SK-N-MC (cell line): ENCODE measurements at regions not wholly inside any gene's neighbourhood (a gene's known extent, or its start where the extent isn't known, plus 50 kb on each side); places are given as distances from the start of the nearest gene placed in this dataset.
A peak's percentile ranks its signal among the peaks of the same experiment; 100 is the strongest.
"Not testable (repeated sequence)": the region's sequence is repeated elsewhere in the genome, so short reads cannot be mapped to it uniquely, and the experiment has no call there.

Experiments used
- DNase-seq: peaks from one replicate; pipeline ENCODE4 v3.0.0-alpha.2; 2011; ENCODE audit warnings: low read depth, low spot score
- H3K27ac ChIP-seq: fragments of 200-600 bp; sonication (generic); 2 replicates; pipeline ENCODE4 v1.5.1; 2016; ENCODE audit warnings: mixed run types
- H3K36me3 ChIP-seq: fragments of 200-600 bp; sonication (generic); 2 replicates; pipeline ENCODE4 v1.6.1; 2017; ENCODE audit warnings: antibody characterized with exemption, low read length, mixed read lengths; ENCODE audit not compliant: insufficient read depth
- H3K4me3 ChIP-seq: fragments of 200-600 bp; sonication (generic); 2 replicates; pipeline ENCODE4 v1.5.1; 2016
- H3K9ac ChIP-seq: fragments of 200-600 bp; sonication (generic); 2 replicates; pipeline ENCODE4 v1.8.0; 2017; ENCODE audit warnings: mixed run types, mixed read lengths; ENCODE audit not compliant: insufficient read length
- H3K9me3 ChIP-seq: fragments of 200-600 bp; sonication (generic); 2 replicates; pipeline ENCODE4 v1.6.1; 2017; ENCODE audit warnings: low read depth, mild to moderate bottlenecking, antibody characterized with exemption, low read length, moderate library complexity, mixed read lengths
- EZH2 ChIP-seq: fragments of 200-600 bp; sonication (generic); IDR thresholded peaks from one replicate; pipeline ENCODE4 v1.6.1; 2017; ENCODE audit warnings: antibody characterized with exemption
- FOXP2 ChIP-seq: optimal IDR thresholded peaks from 2 replicates; pipeline ENCODE3; 2011; ENCODE audit warnings: mild to moderate bottlenecking, moderate library complexity; ENCODE audit not compliant: insufficient read depth; ENCODE audit errors: extremely low read length, control extremely low read depth
- POLR2AphosphoS5 ChIP-seq: IDR thresholded peaks from 2 replicates; pipeline ENCODE4 v1.6.1; 2012; ENCODE audit warnings: mild to moderate bottlenecking, low read depth, low read length, borderline replicate concordance

- not testable (repeated sequence) for DNase-seq, H3K4me3 ChIP-seq, H3K9me3 ChIP-seq, H3K36me3 ChIP-seq, H3K27ac ChIP-seq, H3K9ac ChIP-seq
These were observed 66.2 kb upstream of the PAPPA2 start for GRCh38 chr1:176396604-176397395.

- DNase-seq, result no peak
- TF ChIP-seq POLR2AphosphoS5 (no peak), EZH2 (no peak), FOXP2 (no peak)
- H3K9ac ChIP-seq, result no peak overlapping the region
- no peaks in the 10 kb centered on the region for H3K9me3 ChIP-seq
- H3K27ac ChIP-seq, result no peak overlapping the region
- H3K4me3 ChIP-seq, result no peak overlapping the region
- H3K36me3 ChIP-seq, result no peaks in the 10 kb centered on the region
These were observed 71.4 kb upstream of the PAPPA2 start for GRCh38 chr1:176391621-176392020.

GRCh38 chr1:176384841-176385240 is 78.1 kb upstream of the PAPPA2 start:
- DNase-seq, result no peak
- TF ChIP-seq FOXP2, result no peak
- no peak for TF ChIP-seq POLR2AphosphoS5
- TF ChIP-seq EZH2, result no peak
- Histone ChIP-seq H3K36me3 (no peaks in the 10 kb centered on the region), H3K9me3 (no peaks in the 10 kb centered on the region), H3K9ac (no peak overlapping the region), H3K4me3 (no peak overlapping the region), H3K27ac (no peak overlapping the region)

GRCh38 chr1:176382163-176382562 is 80.8 kb upstream of the PAPPA2 start:
- Histone ChIP-seq H3K27ac (no peak overlapping the region), H3K9ac (no peak overlapping the region), H3K36me3 (no peaks in the 10 kb centered on the region), H3K9me3 (no peaks in the 10 kb centered on the region), H3K4me3 (no peak overlapping the region)
- no peak for TF ChIP-seq EZH2
- no peak for TF ChIP-seq FOXP2
- no peak for TF ChIP-seq POLR2AphosphoS5
- no peak for DNase-seq

GRCh38 chr1:176379626-176380339 is 83.2 kb upstream of the PAPPA2 start:
- Histone ChIP-seq H3K4me3 (no peak overlapping the region), H3K36me3 (no peaks in the 10 kb centered on the region), H3K9me3 (no peaks in the 10 kb centered on the region), H3K9ac (no peak overlapping the region), H3K27ac (no peak overlapping the region)
- no peak for DNase-seq
- no peak for TF ChIP-seq FOXP2
- no peak for TF ChIP-seq EZH2
- TF ChIP-seq POLR2AphosphoS5, result no peak

- H3K4me3 ChIP-seq, result no peak overlapping the region
- no peak overlapping the region for H3K9ac ChIP-seq
- peak; percentile 44 for DNase-seq
- H3K9me3 ChIP-seq, result no peaks in the 10 kb centered on the region
- TF ChIP-seq FOXP2 (no peak), EZH2 (no peak), POLR2AphosphoS5 (no peak)
- H3K36me3 ChIP-seq, result no peaks in the 10 kb centered on the region
- H3K27ac ChIP-seq, result no peak overlapping the region
These were observed 87.9 kb upstream of the PAPPA2 start for GRCh38 chr1:176374967-176375569.

GRCh38 chr1:176364236-176364905 is 98.6 kb upstream of the PAPPA2 start:
- no peaks in the 10 kb centered on the region for H3K36me3 ChIP-seq
- TF ChIP-seq FOXP2, result no peak
- no peak for TF ChIP-seq EZH2
- TF ChIP-seq POLR2AphosphoS5, result no peak
- H3K27ac ChIP-seq, result no peak overlapping the region
- H3K9me3 ChIP-seq, result no peaks in the 10 kb centered on the region
- H3K9ac ChIP-seq, result no peak overlapping the region
- H3K4me3 ChIP-seq, result no peak overlapping the region
- no peak for DNase-seq

GRCh38 chr1:176349135-176349715 is 113.8 kb upstream of the PAPPA2 start:
- not testable (repeated sequence) for H3K27ac ChIP-seq, H3K9me3 ChIP-seq, H3K36me3 ChIP-seq, H3K9ac ChIP-seq, DNase-seq, H3K4me3 ChIP-seq
